GM23338 (cell line): ENCODE measurements at regions not wholly inside any gene's neighbourhood (a gene's known extent, or its start where the extent isn't known, plus 50 kb on each side); places are given as distances from the start of the nearest gene placed in this dataset.

Experiments used
- CREB1 ChIP-seq: fragments of 250-450 bp; sonication (Bioruptor Pico); IDR thresholded peaks from 2 replicates; pipeline ENCODE4 v1.5.0; 2020; ENCODE audit warnings: low read depth, mild to moderate bottlenecking, moderate library complexity
- EZH2 ChIP-seq: fragments of 200-600 bp; sonication (generic); IDR thresholded peaks from one replicate; pipeline ENCODE4 v1.8.0; 2017; ENCODE audit warnings: antibody characterized with exemption, mild to moderate bottlenecking, low read depth; ENCODE audit not compliant: unreplicated experiment
- STAT1 ChIP-seq: IDR thresholded peaks from one replicate; pipeline ENCODE4 v1.6.1; 2016; ENCODE audit warnings: antibody characterized with exemption; ENCODE audit not compliant: unreplicated experiment
- ZNF331 ChIP-seq: fragments of 250-450 bp; sonication (Bioruptor Pico); IDR thresholded peaks from 2 replicates; pipeline ENCODE4 v1.5.0; 2020; ENCODE audit warnings: low read depth, mild to moderate bottlenecking, moderate library complexity
- TF ChIP-seq, protein P1 (sequence below): fragments of 250-450 bp; sonication (Bioruptor Pico); IDR thresholded peaks from 2 replicates; pipeline ENCODE4 v1.5.0; 2020; ENCODE audit warnings: mild to moderate bottlenecking, moderate library complexity
- TF ChIP-seq, protein P2 (sequence below): IDR thresholded peaks from one replicate; pipeline ENCODE4 v1.6.1; 2018; ENCODE audit warnings: antibody characterized with exemption; ENCODE audit not compliant: unreplicated experiment
- TF ChIP-seq, protein P3 (sequence below): IDR thresholded peaks from 2 replicates; pipeline ENCODE4 v1.6.1; 2016; ENCODE audit warnings: antibody characterized with exemption
- TF ChIP-seq, protein P4 (sequence below), 2 experiments: fragments of 200-600 bp in 1 of 2; sonication (generic) in 1 of 2; conservative IDR thresholded peaks; 2 replicates each; pipeline versions ENCODE4 v1.5.1 to v1.6.1; 2016 to 2017; ENCODE audit warnings: antibody characterized with exemption in 2 of 2, low read depth in 2 of 2, mild to moderate bottlenecking in 2 of 2, moderate library complexity in 1 of 2

DNA sequence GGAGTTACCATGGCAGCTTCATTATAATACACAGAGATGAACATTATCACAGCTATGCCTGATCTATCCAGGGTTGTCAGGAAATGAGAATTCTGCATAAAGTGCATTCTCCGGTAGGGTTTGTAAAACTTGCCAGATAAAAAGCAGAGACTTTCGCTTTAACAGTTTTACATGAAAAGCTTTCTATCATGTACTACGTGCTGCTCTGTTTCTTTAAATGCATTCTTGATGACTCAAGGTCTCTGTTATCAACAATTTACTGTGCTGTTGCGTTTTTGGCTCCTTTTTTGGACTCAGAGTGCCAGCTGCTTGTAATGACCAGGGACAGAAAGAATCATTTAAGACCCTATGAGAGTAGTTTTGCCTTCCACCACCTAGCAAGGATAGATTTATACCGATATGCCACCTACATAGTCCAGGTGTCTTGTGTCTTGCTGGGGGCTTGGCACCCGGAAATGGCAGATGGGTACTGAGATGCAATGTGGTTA is 371.2 kb downstream of the BTG1 start (continued):
- TF ChIP-seq, protein P1, sequence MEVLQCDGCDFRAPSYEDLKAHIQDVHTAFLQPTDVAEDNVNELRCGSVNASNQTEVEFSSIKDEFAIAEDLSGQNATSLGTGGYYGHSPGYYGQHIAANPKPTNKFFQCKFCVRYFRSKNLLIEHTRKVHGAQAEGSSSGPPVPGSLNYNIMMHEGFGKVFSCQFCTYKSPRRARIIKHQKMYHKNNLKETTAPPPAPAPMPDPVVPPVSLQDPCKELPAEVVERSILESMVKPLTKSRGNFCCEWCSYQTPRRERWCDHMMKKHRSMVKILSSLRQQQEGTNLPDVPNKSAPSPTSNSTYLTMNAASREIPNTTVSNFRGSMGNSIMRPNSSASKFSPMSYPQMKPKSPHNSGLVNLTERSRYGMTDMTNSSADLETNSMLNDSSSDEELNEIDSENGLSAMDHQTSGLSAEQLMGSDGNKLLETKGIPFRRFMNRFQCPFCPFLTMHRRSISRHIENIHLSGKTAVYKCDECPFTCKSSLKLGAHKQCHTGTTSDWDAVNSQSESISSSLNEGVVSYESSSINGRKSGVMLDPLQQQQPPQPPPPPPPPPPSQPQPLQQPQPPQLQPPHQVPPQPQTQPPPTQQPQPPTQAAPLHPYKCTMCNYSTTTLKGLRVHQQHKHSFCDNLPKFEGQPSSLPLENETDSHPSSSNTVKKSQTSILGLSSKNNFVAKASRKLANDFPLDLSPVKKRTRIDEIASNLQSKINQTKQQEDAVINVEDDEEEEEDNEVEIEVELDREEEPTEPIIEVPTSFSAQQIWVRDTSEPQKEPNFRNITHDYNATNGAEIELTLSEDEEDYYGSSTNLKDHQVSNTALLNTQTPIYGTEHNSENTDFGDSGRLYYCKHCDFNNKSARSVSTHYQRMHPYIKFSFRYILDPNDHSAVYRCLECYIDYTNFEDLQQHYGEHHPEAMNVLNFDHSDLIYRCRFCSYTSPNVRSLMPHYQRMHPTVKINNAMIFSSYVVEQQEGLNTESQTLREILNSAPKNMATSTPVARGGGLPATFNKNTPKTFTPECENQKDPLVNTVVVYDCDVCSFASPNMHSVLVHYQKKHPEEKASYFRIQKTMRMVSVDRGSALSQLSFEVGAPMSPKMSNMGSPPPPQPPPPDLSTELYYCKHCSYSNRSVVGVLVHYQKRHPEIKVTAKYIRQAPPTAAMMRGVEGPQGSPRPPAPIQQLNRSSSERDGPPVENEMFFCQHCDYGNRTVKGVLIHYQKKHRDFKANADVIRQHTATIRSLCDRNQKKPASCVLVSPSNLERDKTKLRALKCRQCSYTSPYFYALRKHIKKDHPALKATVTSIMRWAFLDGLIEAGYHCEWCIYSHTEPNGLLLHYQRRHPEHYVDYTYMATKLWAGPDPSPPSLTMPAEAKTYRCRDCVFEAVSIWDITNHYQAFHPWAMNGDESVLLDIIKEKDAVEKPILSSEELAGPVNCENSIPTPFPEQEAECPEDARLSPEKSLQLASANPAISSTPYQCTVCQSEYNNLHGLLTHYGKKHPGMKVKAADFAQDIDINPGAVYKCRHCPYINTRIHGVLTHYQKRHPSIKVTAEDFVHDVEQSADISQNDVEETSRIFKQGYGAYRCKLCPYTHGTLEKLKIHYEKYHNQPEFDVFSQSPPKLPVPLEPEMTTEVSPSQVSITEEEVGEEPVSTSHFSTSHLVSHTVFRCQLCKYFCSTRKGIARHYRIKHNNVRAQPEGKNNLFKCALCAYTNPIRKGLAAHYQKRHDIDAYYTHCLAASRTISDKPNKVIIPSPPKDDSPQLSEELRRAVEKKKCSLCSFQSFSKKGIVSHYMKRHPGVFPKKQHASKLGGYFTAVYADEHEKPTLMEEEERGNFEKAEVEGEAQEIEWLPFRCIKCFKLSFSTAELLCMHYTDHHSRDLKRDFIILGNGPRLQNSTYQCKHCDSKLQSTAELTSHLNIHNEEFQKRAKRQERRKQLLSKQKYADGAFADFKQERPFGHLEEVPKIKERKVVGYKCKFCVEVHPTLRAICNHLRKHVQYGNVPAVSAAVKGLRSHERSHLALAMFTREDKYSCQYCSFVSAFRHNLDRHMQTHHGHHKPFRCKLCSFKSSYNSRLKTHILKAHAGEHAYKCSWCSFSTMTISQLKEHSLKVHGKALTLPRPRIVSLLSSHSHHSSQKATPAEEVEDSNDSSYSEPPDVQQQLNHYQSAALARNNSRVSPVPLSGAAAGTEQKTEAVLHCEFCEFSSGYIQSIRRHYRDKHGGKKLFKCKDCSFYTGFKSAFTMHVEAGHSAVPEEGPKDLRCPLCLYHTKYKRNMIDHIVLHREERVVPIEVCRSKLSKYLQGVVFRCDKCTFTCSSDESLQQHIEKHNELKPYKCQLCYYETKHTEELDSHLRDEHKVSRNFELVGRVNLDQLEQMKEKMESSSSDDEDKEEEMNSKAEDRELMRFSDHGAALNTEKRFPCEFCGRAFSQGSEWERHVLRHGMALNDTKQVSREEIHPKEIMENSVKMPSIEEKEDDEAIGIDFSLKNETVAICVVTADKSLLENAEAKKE (CRISPR knock-in tag) = no peak
- TF ChIP-seq, protein P2, sequence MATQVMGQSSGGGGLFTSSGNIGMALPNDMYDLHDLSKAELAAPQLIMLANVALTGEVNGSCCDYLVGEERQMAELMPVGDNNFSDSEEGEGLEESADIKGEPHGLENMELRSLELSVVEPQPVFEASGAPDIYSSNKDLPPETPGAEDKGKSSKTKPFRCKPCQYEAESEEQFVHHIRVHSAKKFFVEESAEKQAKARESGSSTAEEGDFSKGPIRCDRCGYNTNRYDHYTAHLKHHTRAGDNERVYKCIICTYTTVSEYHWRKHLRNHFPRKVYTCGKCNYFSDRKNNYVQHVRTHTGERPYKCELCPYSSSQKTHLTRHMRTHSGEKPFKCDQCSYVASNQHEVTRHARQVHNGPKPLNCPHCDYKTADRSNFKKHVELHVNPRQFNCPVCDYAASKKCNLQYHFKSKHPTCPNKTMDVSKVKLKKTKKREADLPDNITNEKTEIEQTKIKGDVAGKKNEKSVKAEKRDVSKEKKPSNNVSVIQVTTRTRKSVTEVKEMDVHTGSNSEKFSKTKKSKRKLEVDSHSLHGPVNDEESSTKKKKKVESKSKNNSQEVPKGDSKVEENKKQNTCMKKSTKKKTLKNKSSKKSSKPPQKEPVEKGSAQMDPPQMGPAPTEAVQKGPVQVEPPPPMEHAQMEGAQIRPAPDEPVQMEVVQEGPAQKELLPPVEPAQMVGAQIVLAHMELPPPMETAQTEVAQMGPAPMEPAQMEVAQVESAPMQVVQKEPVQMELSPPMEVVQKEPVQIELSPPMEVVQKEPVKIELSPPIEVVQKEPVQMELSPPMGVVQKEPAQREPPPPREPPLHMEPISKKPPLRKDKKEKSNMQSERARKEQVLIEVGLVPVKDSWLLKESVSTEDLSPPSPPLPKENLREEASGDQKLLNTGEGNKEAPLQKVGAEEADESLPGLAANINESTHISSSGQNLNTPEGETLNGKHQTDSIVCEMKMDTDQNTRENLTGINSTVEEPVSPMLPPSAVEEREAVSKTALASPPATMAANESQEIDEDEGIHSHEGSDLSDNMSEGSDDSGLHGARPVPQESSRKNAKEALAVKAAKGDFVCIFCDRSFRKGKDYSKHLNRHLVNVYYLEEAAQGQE = no peak
- TF ChIP-seq EZH2 (no peak), STAT1 (no peak), ZNF331 (CRISPR knock-in tag) (no peak), CREB1 (CRISPR knock-in tag) (no peak)
- TF ChIP-seq, protein P3, sequence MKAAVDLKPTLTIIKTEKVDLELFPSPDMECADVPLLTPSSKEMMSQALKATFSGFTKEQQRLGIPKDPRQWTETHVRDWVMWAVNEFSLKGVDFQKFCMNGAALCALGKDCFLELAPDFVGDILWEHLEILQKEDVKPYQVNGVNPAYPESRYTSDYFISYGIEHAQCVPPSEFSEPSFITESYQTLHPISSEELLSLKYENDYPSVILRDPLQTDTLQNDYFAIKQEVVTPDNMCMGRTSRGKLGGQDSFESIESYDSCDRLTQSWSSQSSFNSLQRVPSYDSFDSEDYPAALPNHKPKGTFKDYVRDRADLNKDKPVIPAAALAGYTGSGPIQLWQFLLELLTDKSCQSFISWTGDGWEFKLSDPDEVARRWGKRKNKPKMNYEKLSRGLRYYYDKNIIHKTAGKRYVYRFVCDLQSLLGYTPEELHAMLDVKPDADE = no peak
- TF ChIP-seq, protein P4, sequence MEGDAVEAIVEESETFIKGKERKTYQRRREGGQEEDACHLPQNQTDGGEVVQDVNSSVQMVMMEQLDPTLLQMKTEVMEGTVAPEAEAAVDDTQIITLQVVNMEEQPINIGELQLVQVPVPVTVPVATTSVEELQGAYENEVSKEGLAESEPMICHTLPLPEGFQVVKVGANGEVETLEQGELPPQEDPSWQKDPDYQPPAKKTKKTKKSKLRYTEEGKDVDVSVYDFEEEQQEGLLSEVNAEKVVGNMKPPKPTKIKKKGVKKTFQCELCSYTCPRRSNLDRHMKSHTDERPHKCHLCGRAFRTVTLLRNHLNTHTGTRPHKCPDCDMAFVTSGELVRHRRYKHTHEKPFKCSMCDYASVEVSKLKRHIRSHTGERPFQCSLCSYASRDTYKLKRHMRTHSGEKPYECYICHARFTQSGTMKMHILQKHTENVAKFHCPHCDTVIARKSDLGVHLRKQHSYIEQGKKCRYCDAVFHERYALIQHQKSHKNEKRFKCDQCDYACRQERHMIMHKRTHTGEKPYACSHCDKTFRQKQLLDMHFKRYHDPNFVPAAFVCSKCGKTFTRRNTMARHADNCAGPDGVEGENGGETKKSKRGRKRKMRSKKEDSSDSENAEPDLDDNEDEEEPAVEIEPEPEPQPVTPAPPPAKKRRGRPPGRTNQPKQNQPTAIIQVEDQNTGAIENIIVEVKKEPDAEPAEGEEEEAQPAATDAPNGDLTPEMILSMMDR (conservative IDR thresholded peaks at IDR 0.05; ENCODE audit: low read depth in 2 of 2) = no peak
